OCI-LY1 (cell line): ENCODE measurements at regions not wholly inside any gene's neighbourhood (a gene's known extent, or its start where the extent isn't known, plus 50 kb on each side); places are given as distances from the start of the nearest gene placed in this dataset.

ENCODE experiments used
- H2AFZ ChIP-seq: fragments of 200-600 bp; sonication (generic), shearing (Covaris generic); 2 replicates; pipeline ENCODE4 v1.6.0; 2014; ENCODE audit warnings: antibody characterized with exemption, mild to moderate bottlenecking, low read length
- H3F3A ChIP-seq: fragments of 200-600 bp; sonication (generic), shearing (Covaris generic); 2 replicates; pipeline ENCODE4 v1.6.0; 2014; ENCODE audit warnings: mild to moderate bottlenecking, antibody characterized with exemption, low read length, moderate library complexity; ENCODE audit not compliant: insufficient read depth
- H3K27ac ChIP-seq: fragments of 200-600 bp; sonication (generic); 2 replicates; pipeline ENCODE4 v1.5.1; 2014; ENCODE audit warnings: low read length, mixed run types, mild to moderate bottlenecking, low read depth; ENCODE audit not compliant: poor library complexity, severe bottlenecking
- H3K27me3 ChIP-seq: fragments of 200-600 bp; sonication (generic); 2 replicates; pipeline ENCODE4 v1.6.0; 2014; ENCODE audit warnings: antibody characterized with exemption, mild to moderate bottlenecking, low read length, moderate library complexity; ENCODE audit not compliant: insufficient read depth
- H3K36me3 ChIP-seq: fragments of 200-600 bp; sonication (generic); 2 replicates; pipeline ENCODE4 v1.6.1; 2014; ENCODE audit warnings: mild to moderate bottlenecking, antibody characterized with exemption, low read length, moderate library complexity, mixed read lengths; ENCODE audit not compliant: insufficient read depth
- H3K4me1 ChIP-seq: fragments of 200-600 bp; sonication (generic); 2 replicates; pipeline ENCODE4 v1.5.1; 2014; ENCODE audit warnings: mild to moderate bottlenecking, low read length, moderate library complexity; ENCODE audit not compliant: insufficient read depth, severe bottlenecking
- H3K4me2 ChIP-seq: fragments of 200-600 bp; sonication (generic), shearing (Covaris generic); 2 replicates; pipeline ENCODE4 v1.6.1; 2014; ENCODE audit warnings: low read length
- H3K4me3 ChIP-seq: fragments of 200-600 bp; sonication (generic); 2 replicates; pipeline ENCODE4 v1.5.1; 2014; ENCODE audit warnings: low read length, low read depth, mild to moderate bottlenecking, mixed read lengths; ENCODE audit not compliant: poor library complexity, severe bottlenecking
- H3K79me2 ChIP-seq: fragments of 200-600 bp; shearing (Covaris generic); 2 replicates; pipeline ENCODE4 v1.6.1; 2016; ENCODE audit warnings: mixed run types, low read length, mixed read lengths; ENCODE audit not compliant: insufficient read depth
- H3K9ac ChIP-seq: fragments of 200-600 bp; sonication (generic), shearing (Covaris generic); 2 replicates; pipeline ENCODE4 v1.6.1; 2014; ENCODE audit warnings: mild to moderate bottlenecking, low read length, mixed read lengths
- H3K9me2 ChIP-seq: fragments of 200-600 bp; sonication (generic), shearing (Covaris generic); 2 replicates; pipeline ENCODE4 v1.6.1; 2014; ENCODE audit warnings: low read depth, mild to moderate bottlenecking, low read length, mixed read lengths
- H3K9me3 ChIP-seq: fragments of 200-600 bp; shearing (Covaris generic); 2 replicates; pipeline ENCODE4 v1.6.1; 2014; ENCODE audit warnings: low read length, mixed read lengths
- H4K20me1 ChIP-seq: fragments of 200-600 bp; sonication (generic), shearing (Covaris generic); 2 replicates; pipeline ENCODE4 v1.6.0; 2016; ENCODE audit warnings: mild to moderate bottlenecking, low read length; ENCODE audit not compliant: insufficient read depth
- EZH2 ChIP-seq: fragments of 200-600 bp; sonication (generic), shearing (Covaris generic); IDR thresholded peaks from 2 replicates; pipeline ENCODE4 v1.8.0; 2017; ENCODE audit warnings: borderline replicate concordance, mixed run types, mild to moderate bottlenecking, antibody characterized with exemption, low read length, moderate library complexity, mixed read lengths
- TF ChIP-seq, protein P1 (sequence below): fragments of 200-600 bp; sonication (generic), shearing (Covaris generic); IDR thresholded peaks from 2 replicates; pipeline ENCODE4 v1.5.1; 2017; ENCODE audit warnings: mild to moderate bottlenecking, antibody characterized with exemption, low read length, moderate library complexity, mixed read lengths

- Histone ChIP-seq H3K9me2 (no peaks in the 10 kb centered on the region), H3F3A (no peaks in the 10 kb centered on the region), H3K79me2 (no peaks in the 10 kb centered on the region), H4K20me1 (no peaks in the 10 kb centered on the region), H2AFZ (no peak overlapping the region), H3K27me3 (no peaks in the 10 kb centered on the region), H3K9ac (no peak overlapping the region), H3K4me3 (no peak overlapping the region), H3K36me3 (no peaks in the 10 kb centered on the region), H3K4me2 (no peak overlapping the region), H3K27ac (no peak overlapping the region), H3K9me3 (no peaks in the 10 kb centered on the region), H3K4me1 (no peaks in the 10 kb centered on the region)
- TF ChIP-seq EZH2 = no peak
- TF ChIP-seq, protein P1, sequence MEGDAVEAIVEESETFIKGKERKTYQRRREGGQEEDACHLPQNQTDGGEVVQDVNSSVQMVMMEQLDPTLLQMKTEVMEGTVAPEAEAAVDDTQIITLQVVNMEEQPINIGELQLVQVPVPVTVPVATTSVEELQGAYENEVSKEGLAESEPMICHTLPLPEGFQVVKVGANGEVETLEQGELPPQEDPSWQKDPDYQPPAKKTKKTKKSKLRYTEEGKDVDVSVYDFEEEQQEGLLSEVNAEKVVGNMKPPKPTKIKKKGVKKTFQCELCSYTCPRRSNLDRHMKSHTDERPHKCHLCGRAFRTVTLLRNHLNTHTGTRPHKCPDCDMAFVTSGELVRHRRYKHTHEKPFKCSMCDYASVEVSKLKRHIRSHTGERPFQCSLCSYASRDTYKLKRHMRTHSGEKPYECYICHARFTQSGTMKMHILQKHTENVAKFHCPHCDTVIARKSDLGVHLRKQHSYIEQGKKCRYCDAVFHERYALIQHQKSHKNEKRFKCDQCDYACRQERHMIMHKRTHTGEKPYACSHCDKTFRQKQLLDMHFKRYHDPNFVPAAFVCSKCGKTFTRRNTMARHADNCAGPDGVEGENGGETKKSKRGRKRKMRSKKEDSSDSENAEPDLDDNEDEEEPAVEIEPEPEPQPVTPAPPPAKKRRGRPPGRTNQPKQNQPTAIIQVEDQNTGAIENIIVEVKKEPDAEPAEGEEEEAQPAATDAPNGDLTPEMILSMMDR = no peak
Measured at GRCh38 chr2:120906914-120907313, 171.2 kb downstream of the GLI2 start.

- Histone ChIP-seq H2AFZ (no peak overlapping the region), H3K4me1 (no peaks in the 10 kb centered on the region), H3K9ac (no peak overlapping the region), H3K4me3 (no peak overlapping the region), H3K27ac (no peak overlapping the region), H3K27me3 (no peaks in the 10 kb centered on the region), H3K9me3 (no peaks in the 10 kb centered on the region), H3K79me2 (no peaks in the 10 kb centered on the region), H3F3A (no peaks in the 10 kb centered on the region), H3K36me3 (no peaks in the 10 kb centered on the region), H3K4me2 (no peak overlapping the region), H4K20me1 (no peaks in the 10 kb centered on the region), H3K9me2 (no peaks in the 10 kb centered on the region)
- no peak for TF ChIP-seq EZH2
- TF ChIP-seq, protein P1 = no peak
Measured at GRCh38 chr2:120907822-120908221, 172.2 kb downstream of the GLI2 start.

DNA sequence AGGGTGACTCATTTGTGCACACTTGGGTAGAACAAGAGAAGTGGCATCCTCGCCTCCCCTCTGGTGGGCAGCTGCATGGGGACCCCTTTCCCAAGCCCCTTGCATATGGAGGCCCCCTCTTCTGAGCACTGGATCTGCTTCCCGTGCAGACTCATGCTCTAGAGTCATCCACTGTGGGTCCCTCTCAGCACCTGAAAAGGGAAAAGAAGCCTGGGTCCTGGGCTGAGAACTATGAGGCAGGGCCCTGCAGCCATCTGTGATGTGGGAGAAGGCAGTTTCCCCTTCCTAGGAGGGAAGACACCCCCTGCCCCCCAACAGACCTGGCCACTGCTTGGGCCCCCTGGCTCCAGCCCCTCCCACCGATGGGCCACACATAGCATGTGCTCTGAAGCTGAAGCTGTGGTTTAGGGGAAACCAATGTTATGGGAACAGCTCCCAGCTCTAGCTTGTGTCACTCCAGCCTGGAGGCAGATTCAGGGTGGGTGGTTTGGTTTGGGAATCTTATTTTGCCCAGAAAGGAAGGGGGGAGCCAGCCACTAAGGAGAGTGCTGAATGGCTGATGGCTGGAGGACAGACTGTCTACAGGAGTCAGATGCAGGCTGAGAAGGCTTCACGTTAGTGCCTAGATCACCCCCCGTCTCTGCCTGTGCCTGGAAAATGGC is 172.8 kb downstream of the GLI2 start:
- Histone ChIP-seq H3K9me2 (no peaks in the 10 kb centered on the region), H3K9ac (no peak overlapping the region), H3K27ac (no peak overlapping the region), H3K4me2 (no peak overlapping the region), H2AFZ (no peak overlapping the region), H3K27me3 (no peaks in the 10 kb centered on the region), H3K9me3 (no peaks in the 10 kb centered on the region), H3K4me3 (no peak overlapping the region), H3K79me2 (no peaks in the 10 kb centered on the region), H3K4me1 (no peaks in the 10 kb centered on the region), H4K20me1 (no peaks in the 10 kb centered on the region), H3F3A (no peaks in the 10 kb centered on the region), H3K36me3 (no peaks in the 10 kb centered on the region)
- TF ChIP-seq, protein P1 = no peak
- TF ChIP-seq EZH2 = no peak
